GM21447 (cell line): ENCODE measurements at regions not wholly inside any gene's neighbourhood (a gene's known extent, or its start where the extent isn't known, plus 50 kb on each side); places are given as distances from the start of the nearest gene placed in this dataset.

Experiments
- ATAC-seq: cut with Tn5 transposase; IDR thresholded peaks from one replicate; pipeline ENCODE4 v1.9.1; 2021; ENCODE audit not compliant: unreplicated experiment

DNA sequence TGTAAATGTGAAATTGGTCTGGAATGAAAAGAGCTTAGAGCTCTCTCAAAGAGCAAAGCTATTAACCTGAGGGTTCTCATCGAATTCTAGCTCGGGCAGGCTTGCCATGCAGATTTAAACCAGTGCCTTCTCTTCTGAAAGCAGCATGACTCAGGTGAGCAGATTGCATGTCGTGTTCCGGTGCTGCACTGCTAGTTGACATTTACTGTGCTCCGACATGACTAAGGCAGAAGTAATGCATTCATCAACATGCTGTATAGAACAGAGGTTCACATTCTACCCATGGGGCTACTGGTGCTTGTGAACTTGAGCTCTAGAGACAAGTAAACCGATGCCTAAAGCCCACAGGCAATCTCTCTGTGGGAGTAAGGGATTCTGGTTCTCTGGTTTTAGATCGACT, 947.7 kb downstream of the EFNB2 start:
- no peak for ATAC-seq

DNA sequence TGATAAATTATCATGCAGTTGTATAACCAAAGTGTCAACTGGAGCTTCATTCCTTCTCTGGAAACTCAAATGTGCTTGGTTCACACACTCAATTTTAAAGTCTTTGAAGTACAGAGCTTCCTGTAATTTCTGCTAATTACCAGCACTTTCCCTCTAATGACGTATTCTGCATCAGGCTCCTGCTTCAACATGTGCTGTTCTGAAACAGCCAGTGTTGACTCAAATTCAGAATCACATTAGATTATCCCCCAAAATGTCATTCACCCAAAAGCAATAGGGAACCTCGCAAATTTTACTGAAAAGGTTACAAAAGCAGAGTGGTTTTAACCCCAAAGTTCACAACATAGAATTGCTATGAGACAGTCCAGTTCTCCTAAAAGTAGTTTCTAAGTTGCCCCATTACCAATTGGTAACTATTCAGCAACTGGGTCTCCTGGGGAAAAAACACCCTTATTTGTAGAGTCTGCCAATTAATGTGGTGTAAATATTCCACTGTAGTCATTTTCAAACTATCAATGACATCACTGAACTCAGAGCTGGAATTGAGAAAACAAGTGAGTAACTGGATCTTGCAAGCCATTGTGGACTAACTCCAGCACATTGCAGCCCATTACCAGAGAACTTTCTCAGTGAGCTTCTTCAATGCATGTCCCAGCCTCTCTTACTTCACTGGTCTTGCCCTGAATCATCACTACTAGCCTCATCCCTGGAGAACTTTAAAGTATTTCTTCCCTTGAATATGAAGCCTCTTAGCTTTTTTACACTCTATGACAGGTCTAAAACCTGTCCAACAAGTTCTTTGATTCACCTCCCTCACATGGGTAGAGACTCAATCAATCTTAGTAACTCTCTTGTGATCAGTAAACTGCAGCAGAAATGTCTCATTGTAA, 955.4 kb downstream of the EFNB2 start:
- ATAC-seq, result no peak

DNA sequence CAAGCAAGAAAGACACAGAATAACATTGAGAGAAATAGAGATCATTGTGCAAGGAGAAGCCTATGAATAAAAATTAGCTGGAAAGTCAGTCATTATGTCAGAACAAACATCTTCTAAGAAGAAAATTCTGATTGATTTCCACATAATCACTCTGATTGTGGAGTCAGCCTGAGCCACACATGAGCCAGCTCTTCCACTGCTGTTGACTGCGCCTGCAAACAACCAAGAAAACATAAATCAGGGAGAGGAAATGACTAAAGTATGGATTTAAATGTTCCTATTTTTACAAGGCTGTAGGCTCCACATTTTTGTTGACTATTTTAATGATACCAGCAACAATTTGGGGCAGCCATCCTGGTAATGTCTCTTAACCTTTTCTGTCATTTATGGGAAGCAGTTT, 962.3 kb downstream of the EFNB2 start:
- ATAC-seq, result no peak

DNA sequence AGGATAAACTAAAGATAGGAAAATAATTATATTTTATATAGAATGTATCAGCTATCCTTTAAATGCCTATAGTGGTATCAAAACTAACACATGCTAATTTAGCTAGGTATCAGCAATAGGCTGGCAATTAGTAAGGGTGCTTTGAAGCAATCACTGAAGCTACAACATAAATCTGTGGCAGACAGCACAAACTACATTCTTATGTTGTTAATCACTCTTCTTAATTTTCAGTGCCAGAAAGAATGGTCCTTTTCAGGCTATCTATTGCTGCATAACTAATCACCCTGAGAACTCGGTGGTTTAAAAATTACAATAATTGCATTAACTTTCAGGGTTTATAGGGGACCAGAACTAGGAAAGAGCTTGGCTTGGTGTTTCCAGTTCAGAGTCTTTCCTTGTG, 963.1 kb downstream of the EFNB2 start:
- ATAC-seq, result no peak

DNA sequence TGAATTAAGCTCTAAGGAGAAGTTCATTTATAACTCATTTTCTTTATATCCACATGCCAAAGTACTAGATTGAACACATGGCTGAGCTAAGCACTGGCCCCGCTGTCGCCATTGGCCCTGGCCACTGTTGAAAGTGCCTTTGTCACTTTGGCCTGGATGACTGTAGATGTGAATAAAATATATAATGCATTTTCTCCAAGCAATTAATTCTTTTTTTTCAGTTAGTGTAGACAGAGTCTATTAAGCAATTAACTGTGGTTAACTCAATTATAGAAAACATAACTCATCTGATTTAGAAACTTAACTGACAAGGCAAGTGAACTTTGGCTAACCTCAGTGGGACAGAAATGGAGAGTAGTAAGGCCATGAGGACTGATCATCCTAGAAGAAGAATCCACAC, 965.6 kb downstream of the EFNB2 start:
- ATAC-seq, result no peak

DNA sequence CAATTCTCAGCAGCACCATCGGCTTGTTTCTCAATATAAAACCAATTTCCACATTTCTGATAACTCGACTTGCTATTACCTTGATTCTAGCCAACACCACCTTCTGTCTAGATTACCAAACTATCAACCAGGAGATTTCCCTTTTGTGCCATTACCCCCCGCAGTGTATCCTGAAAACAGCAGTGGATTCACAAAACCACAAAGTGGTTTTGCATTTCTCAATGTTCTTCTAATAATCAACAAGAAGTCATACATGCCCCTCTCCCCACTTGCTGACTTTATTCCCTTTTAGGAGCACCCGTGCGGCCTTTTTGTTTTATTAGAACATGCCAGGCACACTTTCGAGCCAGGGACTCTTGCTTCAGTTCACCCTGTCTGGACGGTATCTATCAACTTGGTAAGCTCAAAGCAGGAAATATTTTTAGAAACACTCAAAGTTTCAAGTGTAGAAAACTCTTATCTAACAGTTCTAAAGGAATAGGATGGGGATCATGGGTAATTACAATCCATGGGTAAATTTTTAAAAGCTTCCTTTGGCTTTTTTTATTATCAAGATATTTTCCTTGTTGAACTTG, 967.4 kb downstream of the EFNB2 start:
- no peak for ATAC-seq

DNA sequence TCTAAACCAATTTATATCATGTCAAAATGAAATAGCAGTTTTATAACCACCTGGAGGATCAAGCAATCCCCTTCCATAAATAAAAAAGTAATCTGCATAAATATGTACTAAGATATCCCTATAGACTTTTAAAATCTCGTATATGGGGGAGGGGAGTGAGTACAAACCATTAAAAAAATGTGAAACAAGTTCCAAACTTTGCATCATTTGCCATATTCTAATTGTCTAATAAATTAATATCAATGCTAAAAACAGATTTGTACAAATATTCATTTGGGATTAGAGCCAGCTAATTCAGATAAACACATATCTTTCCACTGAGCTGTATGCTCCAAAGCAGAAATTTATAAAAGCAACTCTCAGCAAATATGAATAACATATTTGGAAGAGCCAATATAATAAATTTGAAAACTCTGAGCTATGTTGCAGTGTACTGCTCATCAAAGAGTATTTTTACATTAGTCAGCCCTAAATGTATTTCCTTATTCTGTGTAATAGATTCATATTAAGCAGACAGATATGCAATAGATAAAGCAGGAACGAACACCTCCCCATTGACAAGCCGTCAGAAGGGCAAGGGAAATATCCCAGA, 970.2 kb downstream of the EFNB2 start:
- no peak for ATAC-seq

DNA sequence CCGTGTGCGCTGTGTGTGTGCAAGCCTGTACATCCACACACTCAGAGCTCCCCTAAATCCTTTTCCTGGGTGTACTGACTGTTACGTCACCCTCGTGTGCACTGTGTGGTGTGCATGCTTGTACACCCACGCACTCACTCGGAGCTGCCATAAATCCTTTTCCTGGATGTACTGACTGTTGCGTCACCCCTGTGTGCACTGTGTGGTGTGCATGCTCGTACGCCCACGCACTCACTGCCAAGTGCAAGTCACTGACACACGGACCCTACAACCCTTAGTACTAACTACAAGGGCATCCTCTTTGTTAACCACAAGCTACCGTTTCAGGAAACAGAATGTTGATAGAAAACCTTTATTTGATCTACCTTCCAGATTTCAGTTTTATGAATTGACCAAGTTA, 983.4 kb downstream of the EFNB2 start:
- no peak for ATAC-seq

DNA sequence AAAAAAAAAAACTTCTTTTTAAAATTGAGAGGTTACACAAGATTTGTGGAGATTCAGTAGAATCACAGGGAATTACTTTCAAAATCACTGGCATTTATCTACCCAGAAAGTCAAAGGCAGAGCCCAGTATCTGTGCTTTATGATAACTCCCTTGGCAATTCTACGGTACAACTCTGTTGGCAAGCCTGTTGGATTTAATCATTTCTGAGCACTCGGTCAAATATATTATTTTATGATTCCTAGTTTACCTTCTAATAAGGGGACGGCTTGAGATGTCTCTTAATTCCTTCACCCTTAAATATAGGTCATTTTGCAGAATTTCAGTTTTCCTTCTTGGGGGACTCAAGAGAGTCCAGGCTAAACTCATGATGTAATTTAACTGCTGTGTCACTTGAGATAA, 987.6 kb downstream of the EFNB2 start:
- no peak for ATAC-seq

DNA sequence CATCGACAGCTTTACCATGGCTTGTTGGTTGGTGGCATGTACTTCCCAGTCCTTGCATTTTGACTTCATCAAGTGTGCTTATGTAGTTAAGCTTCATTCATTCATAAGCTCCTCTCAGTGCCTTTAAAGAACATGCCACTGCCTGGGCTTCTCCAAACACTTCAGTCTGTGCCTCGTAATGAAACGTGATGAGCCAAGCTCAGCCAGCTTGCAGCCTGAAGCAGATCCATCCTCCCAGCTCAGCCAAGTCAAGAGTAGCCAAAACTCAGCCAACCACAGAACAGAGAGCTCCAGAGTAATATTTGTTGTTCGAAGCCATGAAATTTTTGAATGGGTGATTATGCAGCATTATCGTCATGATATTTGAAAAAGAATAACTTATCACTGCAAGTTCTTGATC, 989.7 kb downstream of the EFNB2 start:
- no peak for ATAC-seq

DNA sequence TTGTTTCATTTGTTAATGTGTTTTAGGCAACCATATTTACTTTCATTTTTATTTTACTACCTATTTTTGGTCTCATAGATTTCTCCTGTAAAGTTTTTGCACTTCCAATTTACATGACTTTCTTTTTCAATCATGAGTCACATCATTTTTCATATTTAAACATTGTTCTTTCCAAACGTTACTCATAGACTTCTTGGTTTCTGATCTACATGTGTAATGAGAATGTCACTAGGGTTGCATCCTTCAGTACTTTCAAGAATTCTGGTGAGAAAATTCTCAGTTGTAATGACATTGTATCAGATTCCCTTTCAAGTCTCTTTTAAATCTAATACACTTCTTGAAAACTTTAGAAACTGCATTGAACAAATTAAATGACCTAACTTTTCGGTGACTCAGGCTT, 991.7 kb downstream of the EFNB2 start:
- ATAC-seq, result no peak

DNA sequence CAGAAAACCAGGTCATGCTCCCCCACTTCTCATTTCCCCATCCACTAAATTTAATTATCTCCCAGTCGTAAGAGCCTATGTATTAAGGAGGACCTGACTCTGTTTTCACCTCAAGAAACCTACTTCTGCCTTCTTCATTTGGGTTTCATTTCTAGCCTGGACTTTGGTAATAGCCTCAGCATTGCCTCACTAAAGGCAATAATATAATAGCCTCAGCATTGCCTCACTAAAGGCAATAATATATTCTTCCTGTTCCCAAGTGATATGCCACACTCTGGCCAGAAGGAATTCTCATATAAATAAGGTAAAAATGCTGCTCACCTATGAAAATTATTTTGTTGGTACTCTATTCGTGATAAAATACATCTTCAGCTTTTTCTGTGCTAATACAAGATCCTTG, 993.9 kb downstream of the EFNB2 start:
- ATAC-seq, result no peak

DNA sequence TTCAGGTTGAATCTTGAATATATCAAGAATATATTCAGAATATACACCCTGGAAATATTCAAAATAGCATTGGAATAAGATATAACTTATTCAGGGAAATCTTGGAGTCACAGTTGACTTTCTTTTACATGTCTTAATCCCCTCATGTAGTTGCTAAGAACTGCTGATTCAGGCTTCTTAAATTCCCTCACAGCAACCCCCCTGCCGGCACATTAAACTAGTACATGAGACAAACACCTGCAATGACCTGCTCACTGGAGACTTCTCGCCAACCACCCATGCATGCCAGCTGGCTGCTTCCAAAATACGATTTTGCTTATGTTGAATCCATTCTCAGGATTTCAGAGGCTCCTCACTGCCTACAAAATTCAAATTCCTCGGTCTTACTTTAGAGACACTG, 997.1 kb downstream of the EFNB2 start:
- no peak for ATAC-seq

DNA sequence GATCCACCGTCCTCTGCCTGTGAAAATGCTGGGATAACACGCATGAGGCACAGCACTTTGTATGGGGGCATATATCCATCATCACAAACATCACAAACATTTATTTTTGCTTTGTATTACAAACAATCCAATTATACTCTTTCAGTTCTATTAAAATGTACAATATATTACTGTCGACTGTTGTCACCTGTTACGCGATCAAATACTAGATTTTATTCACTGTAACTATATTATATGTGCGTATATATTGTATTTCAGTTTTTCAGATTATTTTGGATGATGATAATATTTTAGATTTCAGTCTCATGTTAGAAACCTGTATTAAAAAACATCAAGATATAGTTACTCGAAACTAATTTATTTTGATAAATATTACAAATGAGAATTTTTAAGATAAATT, 998.3 kb downstream of the EFNB2 start:
- no peak for ATAC-seq

DNA sequence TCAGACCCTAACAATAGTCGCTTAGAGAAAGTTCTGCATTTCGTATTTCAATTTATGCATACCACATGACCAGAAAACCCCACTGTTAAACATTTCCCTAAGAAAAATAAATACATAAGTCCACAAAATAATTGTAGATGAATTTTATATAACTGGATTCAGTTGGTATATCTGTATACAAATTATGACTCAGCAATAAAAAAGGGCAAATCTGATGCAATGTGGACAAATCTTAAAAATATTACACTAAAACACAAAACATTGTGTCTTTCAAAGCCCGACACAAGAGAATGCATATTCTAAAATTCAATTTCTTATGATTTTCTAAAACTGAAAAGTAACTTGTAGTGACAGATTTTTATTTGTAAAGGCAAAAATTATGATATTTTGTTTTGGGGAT, 1005.0 kb downstream of the EFNB2 start:
- no peak for ATAC-seq

DNA sequence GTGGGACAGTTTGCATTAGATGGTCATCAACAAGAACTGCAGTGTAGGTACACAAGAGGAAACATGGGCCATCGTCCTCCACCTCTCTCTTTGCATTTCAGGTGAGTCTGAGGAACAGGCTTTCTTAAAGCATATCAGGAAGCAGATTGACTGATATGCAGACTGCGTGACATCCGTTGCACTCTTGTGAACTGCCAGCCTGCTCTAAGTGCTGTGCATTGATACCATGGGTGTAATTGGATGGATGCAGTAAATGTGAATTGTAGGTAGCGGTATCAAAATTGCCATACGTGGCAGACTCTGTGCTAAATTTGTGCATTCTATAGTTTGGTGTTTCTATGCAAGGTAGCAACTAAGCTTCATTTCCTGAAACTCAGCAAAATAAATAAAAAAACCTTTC, 1008.3 kb downstream of the EFNB2 start:
- no peak for ATAC-seq

DNA sequence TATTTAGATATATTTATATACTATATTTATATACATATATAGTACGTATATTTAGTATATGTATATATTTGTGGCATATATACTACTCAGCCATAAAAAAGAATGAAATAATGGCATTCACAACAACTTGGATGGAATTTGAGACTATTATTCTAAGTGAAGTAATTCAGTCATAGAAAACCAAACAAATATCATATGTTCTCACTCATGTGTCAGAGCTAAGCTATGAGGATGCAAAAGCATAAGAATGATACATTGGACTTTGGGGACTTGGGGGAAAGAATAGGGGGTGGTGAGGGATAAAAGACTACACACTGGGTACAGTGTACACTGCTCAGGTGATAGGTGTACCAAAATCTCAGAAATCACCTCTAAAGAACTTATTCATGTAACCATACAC, 1015.7 kb downstream of the EFNB2 start:
- ATAC-seq, result no peak

DNA sequence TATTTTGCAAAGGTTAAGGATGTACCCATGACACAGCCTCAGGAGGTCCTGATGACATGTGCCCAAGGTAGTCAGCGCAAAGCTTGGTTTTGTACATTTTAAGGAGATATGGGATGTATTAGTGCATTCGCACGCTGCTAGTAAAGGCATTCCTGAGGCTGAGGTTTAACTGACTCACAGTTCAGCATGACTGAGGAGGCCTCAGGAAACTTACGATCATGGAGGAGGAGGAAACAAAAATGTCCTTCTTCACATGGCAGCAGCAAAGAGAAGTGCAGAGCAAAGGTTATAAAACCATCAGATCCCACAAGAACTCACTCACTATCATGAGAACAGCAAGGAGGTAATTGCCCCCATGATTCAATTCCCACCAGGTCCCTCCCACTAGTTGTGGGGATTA, 1017.4 kb downstream of the EFNB2 start:
- no peak for ATAC-seq

DNA sequence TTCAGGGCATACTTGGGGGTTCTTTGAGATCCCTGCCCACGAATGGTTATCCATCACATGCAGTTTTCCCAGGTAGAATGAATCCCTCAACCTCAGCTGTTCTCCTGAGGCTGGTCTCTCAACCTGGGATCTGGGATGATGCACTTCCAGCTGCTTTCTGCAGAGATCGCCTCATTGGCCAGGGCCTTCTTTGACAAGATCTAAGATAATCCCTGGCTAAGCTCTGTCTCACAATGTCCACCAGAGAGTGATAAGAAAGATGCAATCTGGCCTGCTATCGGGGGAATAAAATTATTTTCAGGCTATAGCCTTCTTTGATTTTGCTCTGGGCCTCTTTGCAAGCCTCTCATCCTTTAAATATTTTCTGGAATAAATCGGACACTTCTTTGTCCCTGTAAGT, 1021.1 kb downstream of the EFNB2 start:
- no peak for ATAC-seq

DNA sequence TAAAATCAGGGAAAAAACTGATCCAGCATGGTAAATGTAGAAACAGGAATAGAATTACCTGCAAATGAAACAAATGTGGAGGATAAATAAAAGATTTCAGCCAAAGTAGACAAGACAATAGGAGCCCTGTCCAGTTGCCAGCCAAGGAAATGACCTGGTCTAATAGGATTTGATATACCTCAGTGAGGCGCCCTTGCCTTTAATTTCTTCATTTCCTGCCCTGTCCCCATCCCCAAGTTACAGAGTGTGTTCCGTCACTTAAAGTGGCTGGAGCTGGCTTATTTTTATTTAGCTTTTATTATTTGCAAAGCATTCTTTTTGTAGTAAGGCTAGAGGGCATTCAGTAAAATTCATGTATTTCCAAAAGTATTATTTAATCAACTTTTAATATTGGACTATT, 1022.0 kb downstream of the EFNB2 start:
- ATAC-seq, result no peak

DNA sequence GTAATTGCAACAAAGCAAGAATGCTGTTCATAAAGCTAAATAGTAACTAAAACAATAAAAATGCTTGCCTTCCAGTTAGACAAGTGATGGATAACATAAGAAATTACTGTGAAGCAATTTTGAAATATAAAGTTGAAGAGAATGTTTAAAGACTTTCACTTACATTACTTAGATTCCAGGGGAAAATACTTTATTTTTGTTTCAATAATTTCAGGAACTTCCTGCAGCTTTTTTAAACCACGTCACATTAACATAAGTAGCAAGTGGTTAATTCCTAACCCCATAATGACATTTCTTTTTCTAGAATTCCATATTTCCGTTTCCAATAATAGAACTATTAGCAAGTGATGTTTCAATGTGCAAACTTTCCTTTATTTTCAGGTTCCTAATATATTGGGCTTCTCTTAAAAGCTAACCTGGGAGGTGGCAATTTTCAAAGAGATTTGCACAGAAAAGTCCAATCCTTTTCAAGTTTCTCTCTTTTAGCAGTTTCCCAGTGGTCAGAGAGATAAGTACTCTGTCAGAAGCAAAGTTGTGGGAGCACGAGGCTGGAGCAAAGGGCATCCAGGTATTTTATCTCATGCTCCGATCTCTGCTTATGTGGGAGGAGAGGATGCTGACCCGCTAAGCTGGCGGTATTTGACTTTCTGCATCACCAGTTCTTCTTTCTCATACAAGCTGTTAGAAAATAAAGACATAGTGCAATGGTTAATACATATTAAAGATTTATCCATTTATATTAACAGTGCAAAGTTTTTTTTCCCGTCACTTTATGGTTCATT, 1025.3 kb downstream of the EFNB2 start:
- ATAC-seq, result no peak

DNA sequence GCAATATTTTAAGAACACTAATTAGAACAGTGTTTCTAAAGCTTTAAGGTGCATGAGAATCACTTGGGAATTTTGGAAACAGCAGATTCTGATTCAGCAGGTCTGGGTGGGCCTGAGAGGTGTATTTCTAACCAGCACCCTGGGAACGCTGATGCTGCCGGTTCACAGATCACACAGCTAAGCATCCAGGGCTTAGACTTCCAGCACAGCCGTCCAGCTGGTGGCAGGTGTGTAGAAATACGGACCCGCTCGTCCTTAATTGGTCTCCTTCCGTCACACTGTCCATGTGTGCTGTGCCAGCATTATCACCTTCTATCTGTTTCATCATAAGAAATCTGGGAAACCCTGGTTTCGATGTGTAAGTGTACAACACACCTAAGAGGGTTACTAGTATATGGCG, 1029.0 kb downstream of the EFNB2 start:
- no peak for ATAC-seq
